ENCODE measurements at regions not wholly inside any gene's neighbourhood (a gene's known extent, or its start where the extent isn't known, plus 50 kb on each side); places are given as distances from the start of the nearest gene placed in this dataset.

DNA sequence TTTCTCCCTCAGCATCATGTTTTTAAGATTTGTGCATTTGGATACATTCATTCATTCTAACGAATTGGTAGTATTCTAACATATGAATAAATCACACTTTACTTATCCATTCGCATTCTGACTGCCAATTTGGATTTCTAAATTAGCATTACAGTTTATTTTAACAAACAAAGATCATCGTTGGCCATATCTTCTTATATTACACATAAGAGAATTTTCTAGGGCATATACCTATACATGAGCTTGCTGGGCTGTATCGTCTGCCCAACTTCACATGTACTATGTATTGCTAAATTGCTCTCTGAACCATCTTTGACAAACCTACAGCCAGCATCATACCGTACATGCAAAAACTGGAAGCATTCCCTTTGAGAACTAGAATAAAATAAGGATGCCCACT is 265.8 kb upstream of the PPP2R3A start:
- TF ChIP-seq, protein P1, sequence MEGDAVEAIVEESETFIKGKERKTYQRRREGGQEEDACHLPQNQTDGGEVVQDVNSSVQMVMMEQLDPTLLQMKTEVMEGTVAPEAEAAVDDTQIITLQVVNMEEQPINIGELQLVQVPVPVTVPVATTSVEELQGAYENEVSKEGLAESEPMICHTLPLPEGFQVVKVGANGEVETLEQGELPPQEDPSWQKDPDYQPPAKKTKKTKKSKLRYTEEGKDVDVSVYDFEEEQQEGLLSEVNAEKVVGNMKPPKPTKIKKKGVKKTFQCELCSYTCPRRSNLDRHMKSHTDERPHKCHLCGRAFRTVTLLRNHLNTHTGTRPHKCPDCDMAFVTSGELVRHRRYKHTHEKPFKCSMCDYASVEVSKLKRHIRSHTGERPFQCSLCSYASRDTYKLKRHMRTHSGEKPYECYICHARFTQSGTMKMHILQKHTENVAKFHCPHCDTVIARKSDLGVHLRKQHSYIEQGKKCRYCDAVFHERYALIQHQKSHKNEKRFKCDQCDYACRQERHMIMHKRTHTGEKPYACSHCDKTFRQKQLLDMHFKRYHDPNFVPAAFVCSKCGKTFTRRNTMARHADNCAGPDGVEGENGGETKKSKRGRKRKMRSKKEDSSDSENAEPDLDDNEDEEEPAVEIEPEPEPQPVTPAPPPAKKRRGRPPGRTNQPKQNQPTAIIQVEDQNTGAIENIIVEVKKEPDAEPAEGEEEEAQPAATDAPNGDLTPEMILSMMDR (IDR thresholded peaks at IDR 0.05; ENCODE audit: poor library complexity) = no peak
- TF ChIP-seq EZH2 (IDR thresholded peaks at IDR 0.05; ENCODE audit: borderline replicate concordance) (no peak), EZH2phosphoT487 (IDR thresholded peaks at IDR 0.05; ENCODE audit: low read depth, severe bottlenecking, unreplicated experiment) (no peak)
